ENCODE measurements at regions not wholly inside any gene's neighbourhood (a gene's known extent, or its start where the extent isn't known, plus 50 kb on each side); places are given as distances from the start of the nearest gene placed in this dataset.

DNA sequence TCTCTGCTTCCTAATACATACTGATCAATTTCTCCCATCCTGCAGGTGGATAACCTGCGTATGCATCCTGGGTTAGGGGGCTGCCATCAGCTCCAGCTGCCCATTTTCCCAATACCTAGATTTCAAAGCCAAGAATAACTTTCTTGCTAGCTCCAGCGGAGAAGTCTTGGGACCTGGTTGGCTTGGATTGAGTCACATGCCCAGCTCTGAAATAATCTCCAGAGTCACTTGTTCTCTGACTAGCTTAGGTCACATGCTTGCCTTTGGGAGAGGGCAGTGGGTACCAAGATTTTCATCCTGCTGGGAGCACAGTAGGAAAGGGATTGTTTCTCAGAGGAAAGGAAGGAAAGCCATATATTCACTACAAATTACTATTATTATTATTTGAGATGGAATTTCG, 70.0 kb upstream of the ELAC2 start:
- no peak for TF ChIP-seq SIN3A (IDR thresholded peaks at IDR 0.05; ENCODE audit: borderline replicate concordance, insufficient read depth, low read length)
- no peak for TF ChIP-seq POLR2AphosphoS5 (IDR thresholded peaks at IDR 0.05; ENCODE audit: low read depth, low read length)
